ENCODE measurements at regions not wholly inside any gene's neighbourhood (a gene's known extent, or its start where the extent isn't known, plus 50 kb on each side); places are given as distances from the start of the nearest gene placed in this dataset.
A peak's percentile ranks its signal among the peaks of the same experiment; 100 is the strongest.

DNA sequence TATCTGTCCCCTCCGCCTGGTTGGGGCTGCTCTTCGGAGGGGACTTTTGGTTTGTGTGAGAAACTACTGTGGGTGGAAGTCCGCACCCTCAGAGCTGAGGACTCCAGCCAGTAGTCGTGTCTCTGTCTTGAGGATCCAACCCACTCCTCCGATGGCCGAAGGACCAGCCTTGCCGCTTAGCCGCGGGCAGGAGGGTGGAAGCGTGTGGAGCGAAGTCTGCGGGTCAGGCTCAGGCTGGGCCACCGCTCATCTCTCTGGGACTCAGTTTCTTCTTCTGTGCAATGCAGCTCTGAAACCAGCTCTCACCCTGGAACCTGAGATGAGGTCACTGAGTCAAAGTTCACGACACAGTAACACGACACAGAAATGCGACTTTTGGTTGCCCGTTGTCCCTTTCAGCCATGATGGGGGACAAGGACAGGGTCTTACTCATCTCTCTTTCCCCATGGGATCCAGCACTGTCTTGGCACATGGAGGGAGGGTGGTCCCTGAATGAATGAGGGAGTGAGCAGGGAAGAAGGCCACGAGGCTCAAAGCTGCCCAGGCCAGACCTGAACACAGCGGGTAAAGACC lies 133.3 kb upstream of the PODXL start:
- WGBS (ENCODE audit: insufficient coverage), result 85% methylated on average over 19 of the region's 19 CpGs
- H3K27me3 Mint-ChIP-seq (ENCODE audit: low read depth in 2 of 2), result peaks cover 22 to 24% of the 10 kb centered on the region in 2 donors
- intact Hi-C loops (cut with micrococcal nuclease), result loop anchor here (2.0 kb wide), 1 partner anchor 359 kb away; no protein-coding TSS in a partner anchor
- Histone ChIP-seq H3K27me3 (ENCODE audit: control insufficient read depth, insufficient read depth, low read length) (no peaks in the 10 kb centered on the region), H3K27ac (ENCODE audit: low read length) (no peak overlapping the region), H3K4me1 (ENCODE audit: control insufficient read depth, insufficient read depth, low read length) (no peaks in the 10 kb centered on the region), H3K4me3 (ENCODE audit: low read length) (no peak overlapping the region), H3K36me3 (ENCODE audit: control insufficient read depth, insufficient read depth, low read length) (no peaks in the 10 kb centered on the region), H3K9me3 (ENCODE audit: control insufficient read depth, insufficient read depth, low read length) (no peaks in the 10 kb centered on the region)
- no peak for DNase-seq
- no peak for ATAC-seq
- no peaks in the 10 kb centered on the region for H3K36me3 Mint-ChIP-seq
- no peak overlapping the region for H3K27ac Mint-ChIP-seq
- TF ChIP-seq CTCF (IDR thresholded peaks at IDR 0.05), result no peak
- H3K4me1 Mint-ChIP-seq, result peaks cover 0 to 14% of the 10 kb centered on the region in 2 donors
- no peak overlapping the region for H3K4me3 Mint-ChIP-seq
- H3K9me3 Mint-ChIP-seq, result no peaks in the 10 kb centered on the region

GRCh38 chr7:131688738-131689661 lies 132.6 kb upstream of the PODXL start:
- no peaks in the 10 kb centered on the region for H3K9me3 ChIP-seq (ENCODE audit: control insufficient read depth, insufficient read depth, low read length)
- H3K36me3 ChIP-seq (ENCODE audit: control insufficient read depth, insufficient read depth, low read length), result no peaks in the 10 kb centered on the region
- Mint-ChIP-seq H3K4me3 (no peak overlapping the region), H3K27ac (no peak overlapping the region), H3K4me1 (peaks cover 0 to 14% of the 10 kb centered on the region in 2 donors), H3K36me3 (no peaks in the 10 kb centered on the region), H3K9me3 (no peaks in the 10 kb centered on the region), H3K27me3 (ENCODE audit: low read depth in 2 of 2) (peaks cover 22 to 23% of the 10 kb centered on the region in 2 donors)
- peak; percentile 79 for TF ChIP-seq CTCF (IDR thresholded peaks at IDR 0.05)
- H3K4me3 ChIP-seq (ENCODE audit: low read length), result no peak overlapping the region
- peak; percentile 51 to 69 for DNase-seq
- intact Hi-C loops (cut with micrococcal nuclease), result loop anchor here (2.0 kb wide), 1 partner anchor 360 kb away; no protein-coding TSS in a partner anchor
- H3K27ac ChIP-seq (ENCODE audit: low read length), result no peak overlapping the region
- no peaks in the 10 kb centered on the region for H3K4me1 ChIP-seq (ENCODE audit: control insufficient read depth, insufficient read depth, low read length)
- peak; percentile 71 to 94 (median 86) for ATAC-seq
- no peaks in the 10 kb centered on the region for H3K27me3 ChIP-seq (ENCODE audit: control insufficient read depth, insufficient read depth, low read length)
- 61% methylated on average over 12 of the region's 12 CpGs for WGBS (ENCODE audit: insufficient coverage)

DNA sequence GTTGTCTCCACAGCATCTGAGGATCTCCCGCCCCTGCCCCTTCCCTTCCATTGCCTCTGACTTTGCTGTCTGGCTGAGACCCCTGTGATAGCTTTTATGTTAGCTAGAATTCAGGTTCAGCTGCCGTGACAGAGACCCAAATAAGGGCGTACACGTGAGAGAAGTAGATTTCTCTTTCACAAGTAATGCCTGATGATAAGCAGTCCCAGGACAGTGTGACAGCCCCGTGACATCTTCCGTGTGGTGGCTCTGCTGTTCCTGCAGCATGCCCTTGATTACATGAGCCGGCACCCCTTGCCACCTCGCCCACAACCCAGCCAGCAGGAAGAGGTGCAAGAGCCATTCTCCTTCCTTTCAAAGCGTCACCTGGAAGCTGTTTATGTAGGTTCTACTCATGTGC lies 130.9 kb upstream of the PODXL start:
- no peak overlapping the region for H3K27ac Mint-ChIP-seq
- TF ChIP-seq CTCF (IDR thresholded peaks at IDR 0.05), result no peak
- H3K27me3 Mint-ChIP-seq (ENCODE audit: low read depth in 2 of 2), result peaks cover 17 to 20% of the 10 kb centered on the region in 2 donors
- H3K36me3 ChIP-seq (ENCODE audit: control insufficient read depth, insufficient read depth, low read length), result no peaks in the 10 kb centered on the region
- no peaks in the 10 kb centered on the region for H3K9me3 Mint-ChIP-seq
- 76% methylated on average over 8 of the region's 9 CpGs for WGBS (ENCODE audit: insufficient coverage)
- no peak overlapping the region for H3K27ac ChIP-seq (ENCODE audit: low read length)
- no peak for ATAC-seq
- no peak overlapping the region for H3K4me3 ChIP-seq (ENCODE audit: low read length)
- no peak overlapping the region for H3K4me3 Mint-ChIP-seq
- H3K36me3 Mint-ChIP-seq, result no peaks in the 10 kb centered on the region
- no peaks in the 10 kb centered on the region for H3K9me3 ChIP-seq (ENCODE audit: control insufficient read depth, insufficient read depth, low read length)
- no peak for DNase-seq
- intact Hi-C loops (cut with micrococcal nuclease), result no loop called here
- H3K4me1 ChIP-seq (ENCODE audit: control insufficient read depth, insufficient read depth, low read length), result no peaks in the 10 kb centered on the region
- no peaks in the 10 kb centered on the region for H3K27me3 ChIP-seq (ENCODE audit: control insufficient read depth, insufficient read depth, low read length)
- H3K4me1 Mint-ChIP-seq, result peaks cover 0 to 13% of the 10 kb centered on the region in 2 donors
